Loucy (cell line): ENCODE measurements at regions not wholly inside any gene's neighbourhood (a gene's known extent, or its start where the extent isn't known, plus 50 kb on each side); places are given as distances from the start of the nearest gene placed in this dataset.

Experiments
- EZH2phosphoT487 ChIP-seq: fragments of 200-600 bp; IDR thresholded peaks from 2 replicates; pipeline ENCODE4 v1.6.1; 2018; ENCODE audit warnings: antibody characterized with exemption, mild to moderate bottlenecking, moderate library complexity, borderline replicate concordance
- TF ChIP-seq, protein P1 (sequence below): fragments of 200-600 bp; sonication (generic); conservative IDR thresholded peaks from 2 replicates; pipeline ENCODE4 v1.5.1; 2014; ENCODE audit warnings: mild to moderate bottlenecking, antibody characterized with exemption, low read length

DNA sequence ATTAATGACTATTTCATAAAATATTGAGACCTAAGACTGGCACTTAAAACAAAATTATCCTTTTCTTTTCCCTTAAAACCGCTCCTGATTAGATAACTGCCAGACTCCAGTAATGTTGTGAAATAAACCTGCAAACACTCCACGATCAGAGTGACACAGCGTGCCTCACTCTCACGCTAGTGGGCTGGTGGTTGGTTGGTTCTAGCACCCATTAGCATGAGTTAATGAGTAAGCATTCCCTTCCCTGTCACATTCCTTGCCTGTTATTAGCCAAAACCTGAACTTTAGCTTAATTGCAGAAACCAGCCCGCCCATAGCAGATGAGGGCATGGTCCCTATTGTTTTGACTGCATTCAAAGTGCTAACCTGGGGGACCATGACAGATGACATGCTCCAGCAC, 193.4 kb downstream of the CD83 start:
- TF ChIP-seq, protein P1, sequence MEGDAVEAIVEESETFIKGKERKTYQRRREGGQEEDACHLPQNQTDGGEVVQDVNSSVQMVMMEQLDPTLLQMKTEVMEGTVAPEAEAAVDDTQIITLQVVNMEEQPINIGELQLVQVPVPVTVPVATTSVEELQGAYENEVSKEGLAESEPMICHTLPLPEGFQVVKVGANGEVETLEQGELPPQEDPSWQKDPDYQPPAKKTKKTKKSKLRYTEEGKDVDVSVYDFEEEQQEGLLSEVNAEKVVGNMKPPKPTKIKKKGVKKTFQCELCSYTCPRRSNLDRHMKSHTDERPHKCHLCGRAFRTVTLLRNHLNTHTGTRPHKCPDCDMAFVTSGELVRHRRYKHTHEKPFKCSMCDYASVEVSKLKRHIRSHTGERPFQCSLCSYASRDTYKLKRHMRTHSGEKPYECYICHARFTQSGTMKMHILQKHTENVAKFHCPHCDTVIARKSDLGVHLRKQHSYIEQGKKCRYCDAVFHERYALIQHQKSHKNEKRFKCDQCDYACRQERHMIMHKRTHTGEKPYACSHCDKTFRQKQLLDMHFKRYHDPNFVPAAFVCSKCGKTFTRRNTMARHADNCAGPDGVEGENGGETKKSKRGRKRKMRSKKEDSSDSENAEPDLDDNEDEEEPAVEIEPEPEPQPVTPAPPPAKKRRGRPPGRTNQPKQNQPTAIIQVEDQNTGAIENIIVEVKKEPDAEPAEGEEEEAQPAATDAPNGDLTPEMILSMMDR = no peak
- TF ChIP-seq EZH2phosphoT487 = no peak
